ENCODE measurements at regions not wholly inside any gene's neighbourhood (a gene's known extent, or its start where the extent isn't known, plus 50 kb on each side); places are given as distances from the start of the nearest gene placed in this dataset.

GRCh38 chr2:71783215-71783614, 329.9 kb downstream of the DYSF start:
- no peak for DNase-seq (ENCODE audit: low read depth in 1 of 2, low spot score in 1 of 2)
- Histone ChIP-seq H3K27ac (replicated peaks) (no peak overlapping the region), H3K27me3 (ENCODE audit: insufficient read depth, poor library complexity, severe bottlenecking) (no peaks in the 10 kb centered on the region), H3K4me3 (replicated peaks; ENCODE audit: insufficient read depth, low read length) (no peak overlapping the region)
- TF ChIP-seq CTCF (IDR thresholded peaks at IDR 0.05; ENCODE audit: insufficient read depth, low read length) (no peak), REST (IDR thresholded peaks at IDR 0.05; ENCODE audit: insufficient replicate concordance, low read depth) (no peak)

- Histone ChIP-seq H3K27me3 (ENCODE audit: insufficient read depth, poor library complexity, severe bottlenecking) (no peaks in the 10 kb centered on the region), H3K4me3 (replicated peaks; ENCODE audit: insufficient read depth, low read length) (no peak overlapping the region), H3K27ac (replicated peaks) (no peak overlapping the region)
- DNase-seq (ENCODE audit: low read depth in 1 of 2, low spot score in 1 of 2), result no peak
- no peak for TF ChIP-seq SPI1 (IDR thresholded peaks at IDR 0.05; ENCODE audit: borderline replicate concordance, low read depth)
These were observed 329.0 kb downstream of the DYSF start for GRCh38 chr2:71782323-71782722.

GRCh38 chr2:71781695-71782228, 328.4 kb downstream of the DYSF start:
- Histone ChIP-seq H3K4me3 (replicated peaks; ENCODE audit: insufficient read depth, low read length) (no peak overlapping the region), H3K27ac (replicated peaks) (no peak overlapping the region), H3K27me3 (ENCODE audit: insufficient read depth, poor library complexity, severe bottlenecking) (no peaks in the 10 kb centered on the region)
- TF ChIP-seq POLR2AphosphoS5 (IDR thresholded peaks at IDR 0.05; ENCODE audit: low read depth) (no peak), REST (IDR thresholded peaks at IDR 0.05; ENCODE audit: insufficient replicate concordance, low read depth) (no peak), SPI1 (IDR thresholded peaks at IDR 0.05; ENCODE audit: borderline replicate concordance, low read depth) (no peak), CTCF (IDR thresholded peaks at IDR 0.05; ENCODE audit: insufficient read depth, low read length) (no peak), GABPA (IDR thresholded peaks at IDR 0.05; ENCODE audit: low read depth) (no peak)
- no peak for DNase-seq (ENCODE audit: low read depth in 1 of 2, low spot score in 1 of 2)

- no peak for DNase-seq (ENCODE audit: low read depth in 1 of 2, low spot score in 1 of 2)
- no peak for TF ChIP-seq REST (IDR thresholded peaks at IDR 0.05; ENCODE audit: insufficient replicate concordance, low read depth)
- no peak for TF ChIP-seq CTCF (IDR thresholded peaks at IDR 0.05; ENCODE audit: insufficient read depth, low read length)
- TF ChIP-seq POLR2AphosphoS5 (IDR thresholded peaks at IDR 0.05; ENCODE audit: low read depth), result no peak
- Histone ChIP-seq H3K27ac (replicated peaks) (no peak overlapping the region), H3K4me3 (replicated peaks; ENCODE audit: insufficient read depth, low read length) (no peak overlapping the region), H3K27me3 (ENCODE audit: insufficient read depth, poor library complexity, severe bottlenecking) (no peaks in the 10 kb centered on the region)
These were observed 326.8 kb downstream of the DYSF start for GRCh38 chr2:71780162-71780561.

All from HL-60 (cell line).